Neutrophil (primary cell): ENCODE measurements at regions not wholly inside any gene's neighbourhood (a gene's known extent, or its start where the extent isn't known, plus 50 kb on each side); places are given as distances from the start of the nearest gene placed in this dataset.

Source experiments
- H3K27ac ChIP-seq: fragments of 200-600 bp; sonication (generic); 2 replicates; pipeline ENCODE4 v1.5.1; 2016; ENCODE audit warnings: mild to moderate bottlenecking, moderate library complexity
- H3K27me3 ChIP-seq: fragments of 200-600 bp; sonication (generic); 2 replicates; pipeline ENCODE4 v1.6.0; 2016; ENCODE audit warnings: mild to moderate bottlenecking
- H3K36me3 ChIP-seq: fragments of 200-600 bp; sonication (generic); 2 replicates; pipeline ENCODE4 v1.5.1; 2017
- H3K4me1 ChIP-seq, 2 experiments: fragments of 200-600 bp in 1 of 2; sonication (generic) in 1 of 2; 1 replicate in 1 of 2; 2 replicates in 1 of 2; pipeline versions ENCODE4 v1.5.1 to v1.6.1; 2013 to 2016; ENCODE audit warnings: low read depth in 1 of 2, low read length in 1 of 2, mild to moderate bottlenecking in 1 of 2, moderate library complexity in 1 of 2; ENCODE audit not compliant: control insufficient read depth in 1 of 2, insufficient read depth in 1 of 2
- H3K4me3 ChIP-seq, 2 experiments: fragments of 200-600 bp in 1 of 2; sonication (generic) in 1 of 2; 1 replicate in 1 of 2; 2 replicates in 1 of 2; pipeline ENCODE4 v1.5.1; 2013 to 2016; ENCODE audit warnings: low read depth in 1 of 2, low read length in 1 of 2, mild to moderate bottlenecking in 1 of 2, moderate library complexity in 1 of 2
- H3K9me3 ChIP-seq: fragments of 200-600 bp; sonication (generic); 2 replicates; pipeline ENCODE4 v1.5.1; 2016
- CTCF ChIP-seq: fragments of 200-600 bp; sonication (generic); IDR thresholded peaks from 2 replicates; pipeline ENCODE4 v1.5.1; 2016; ENCODE audit warnings: antibody characterized with exemption

- Histone ChIP-seq H3K4me3 (no peak overlapping the region), H3K9me3 (no peaks in the 10 kb centered on the region), H3K36me3 (no peaks in the 10 kb centered on the region), H3K27me3 (peaks cover 52% of the 10 kb centered on the region), H3K4me1 (no peaks in the 10 kb centered on the region), H3K27ac (no peak overlapping the region)
- TF ChIP-seq CTCF: no peak
Measured at GRCh38 chr1:38239258-38239835, 192.8 kb upstream of the POU3F1 start.

GRCh38 chr1:38238294-38238693 lies 191.7 kb upstream of the POU3F1 start:
- no peaks in the 10 kb centered on the region for H3K36me3 ChIP-seq
- no peak overlapping the region for H3K27ac ChIP-seq
- no peak for TF ChIP-seq CTCF
- peaks cover 58% of the 10 kb centered on the region for H3K27me3 ChIP-seq
- H3K4me3 ChIP-seq: no peak overlapping the region
- H3K9me3 ChIP-seq: no peaks in the 10 kb centered on the region
- no peaks in the 10 kb centered on the region for H3K4me1 ChIP-seq

- no peaks in the 10 kb centered on the region for H3K9me3 ChIP-seq
- no peak overlapping the region for H3K4me3 ChIP-seq
- H3K27me3 ChIP-seq: peaks cover 61% of the 10 kb centered on the region
- TF ChIP-seq CTCF: no peak
- H3K4me1 ChIP-seq: no peaks in the 10 kb centered on the region
- H3K27ac ChIP-seq: no peak overlapping the region
- no peaks in the 10 kb centered on the region for H3K36me3 ChIP-seq
Measured at GRCh38 chr1:38235705-38236104, 189.1 kb upstream of the POU3F1 start.

GRCh38 chr1:38231941-38232340 lies 185.3 kb upstream of the POU3F1 start:
- Histone ChIP-seq H3K4me3 (no peak overlapping the region), H3K36me3 (no peaks in the 10 kb centered on the region), H3K27me3 (peaks cover 40% of the 10 kb centered on the region), H3K4me1 (no peaks in the 10 kb centered on the region), H3K27ac (no peak overlapping the region), H3K9me3 (no peaks in the 10 kb centered on the region)
- TF ChIP-seq CTCF: no peak

GRCh38 chr1:38228718-38229117 lies 182.1 kb upstream of the POU3F1 start:
- Histone ChIP-seq H3K4me3 (no peak overlapping the region), H3K36me3 (no peaks in the 10 kb centered on the region), H3K4me1 (no peaks in the 10 kb centered on the region), H3K27me3 (peaks cover 11% of the 10 kb centered on the region), H3K27ac (no peak overlapping the region), H3K9me3 (no peaks in the 10 kb centered on the region)
- no peak for TF ChIP-seq CTCF

- Histone ChIP-seq H3K4me1 (no peaks in the 10 kb centered on the region), H3K36me3 (no peaks in the 10 kb centered on the region), H3K27me3 (peaks cover 28% of the 10 kb centered on the region), H3K4me3 (no peak overlapping the region), H3K27ac (no peak overlapping the region), H3K9me3 (no peaks in the 10 kb centered on the region)
- TF ChIP-seq CTCF: no peak
Measured at GRCh38 chr1:38225745-38226144, 179.2 kb upstream of the POU3F1 start.
